ENCODE measurements at regions not wholly inside any gene's neighbourhood (a gene's known extent, or its start where the extent isn't known, plus 50 kb on each side); places are given as distances from the start of the nearest gene placed in this dataset.
"Not testable (repeated sequence)": the region's sequence is repeated elsewhere in the genome, so short reads cannot be mapped to it uniquely, and the experiment has no call there.

DNA sequence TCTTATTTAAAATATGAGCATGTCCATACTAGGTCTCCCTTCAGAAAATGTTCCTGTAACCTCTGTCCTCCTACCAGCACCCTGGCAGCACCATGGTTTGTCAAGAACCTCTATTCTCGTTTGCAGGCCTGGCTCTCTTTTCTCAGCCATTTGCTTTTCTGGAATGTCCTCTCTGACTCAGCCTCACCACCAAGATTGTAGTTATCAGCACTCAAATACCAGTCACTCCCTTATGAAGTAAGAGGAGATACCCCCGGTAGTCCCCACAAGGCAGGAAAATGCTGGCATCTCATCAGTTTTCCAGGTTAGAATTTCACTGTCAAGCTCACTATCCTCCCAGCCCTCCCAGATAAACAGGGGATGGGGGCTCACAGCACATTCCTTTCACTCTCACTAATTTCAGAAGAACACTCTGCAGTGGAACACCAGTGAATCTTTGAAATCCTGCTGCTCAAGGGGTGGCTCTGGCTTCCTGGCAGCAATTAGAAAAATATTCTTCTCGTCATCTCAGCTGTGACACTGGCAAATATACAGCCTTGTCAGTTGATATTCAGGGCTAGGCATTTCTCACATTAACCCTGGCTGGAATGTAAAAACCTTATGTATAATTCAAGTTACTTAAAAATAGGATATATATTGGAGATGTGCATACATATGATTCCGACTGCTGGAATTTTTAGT lies 129.2 kb downstream of the TBX18 start:
- intact Hi-C loops (cut with micrococcal nuclease): no loop called here
- POLR2A ChIA-PET: no interaction called here
- CTCF ChIA-PET: no interaction called here
- ATAC-seq (ENCODE audit: low read depth) (no peak), DNase-seq (no peak)
- Mint-ChIP-seq H3K27ac (no peak overlapping the region), H3K27me3 (no peaks in the 10 kb centered on the region), H3K4me1 (no peaks in the 10 kb centered on the region), H3K4me3 (no peak overlapping the region), H3K9me3 (peaks cover 5% of the 10 kb centered on the region), H3K36me3 (ENCODE audit: low read depth) (no peaks in the 10 kb centered on the region)
- TF ChIP-seq, protein P1, sequence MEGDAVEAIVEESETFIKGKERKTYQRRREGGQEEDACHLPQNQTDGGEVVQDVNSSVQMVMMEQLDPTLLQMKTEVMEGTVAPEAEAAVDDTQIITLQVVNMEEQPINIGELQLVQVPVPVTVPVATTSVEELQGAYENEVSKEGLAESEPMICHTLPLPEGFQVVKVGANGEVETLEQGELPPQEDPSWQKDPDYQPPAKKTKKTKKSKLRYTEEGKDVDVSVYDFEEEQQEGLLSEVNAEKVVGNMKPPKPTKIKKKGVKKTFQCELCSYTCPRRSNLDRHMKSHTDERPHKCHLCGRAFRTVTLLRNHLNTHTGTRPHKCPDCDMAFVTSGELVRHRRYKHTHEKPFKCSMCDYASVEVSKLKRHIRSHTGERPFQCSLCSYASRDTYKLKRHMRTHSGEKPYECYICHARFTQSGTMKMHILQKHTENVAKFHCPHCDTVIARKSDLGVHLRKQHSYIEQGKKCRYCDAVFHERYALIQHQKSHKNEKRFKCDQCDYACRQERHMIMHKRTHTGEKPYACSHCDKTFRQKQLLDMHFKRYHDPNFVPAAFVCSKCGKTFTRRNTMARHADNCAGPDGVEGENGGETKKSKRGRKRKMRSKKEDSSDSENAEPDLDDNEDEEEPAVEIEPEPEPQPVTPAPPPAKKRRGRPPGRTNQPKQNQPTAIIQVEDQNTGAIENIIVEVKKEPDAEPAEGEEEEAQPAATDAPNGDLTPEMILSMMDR (IDR thresholded peaks at IDR 0.05): no peak

DNA sequence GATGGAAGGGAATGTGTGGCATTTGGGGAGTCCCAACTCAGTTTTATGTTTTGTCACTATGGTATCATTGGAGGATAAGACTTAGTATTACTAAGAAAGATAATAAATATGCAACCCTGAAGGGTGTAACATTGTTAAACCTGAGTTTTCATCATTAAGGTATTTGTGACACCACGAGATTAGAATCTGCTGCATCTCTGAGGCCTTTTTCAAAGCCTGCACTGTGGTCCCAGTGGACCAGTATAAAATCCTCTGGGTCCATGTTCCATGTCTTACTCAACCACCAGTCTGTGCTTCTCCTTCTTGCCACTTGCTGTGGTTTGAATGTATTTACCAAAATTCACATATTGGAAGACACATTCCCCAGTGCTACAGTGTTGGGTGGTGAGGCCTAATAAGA lies 130.6 kb downstream of the TBX18 start:
- intact Hi-C loops (cut with micrococcal nuclease): no loop called here
- CTCF ChIA-PET: no interaction called here
- ATAC-seq (ENCODE audit: low read depth) (no peak), DNase-seq (no peak)
- H3K9me3 Mint-ChIP-seq: peaks cover 5% of the 10 kb centered on the region
- TF ChIP-seq, protein P1 (IDR thresholded peaks at IDR 0.05): no peak
- no peaks in the 10 kb centered on the region for H3K36me3 Mint-ChIP-seq (ENCODE audit: low read depth)
- no peaks in the 10 kb centered on the region for H3K27me3 Mint-ChIP-seq
- no peaks in the 10 kb centered on the region for H3K4me1 Mint-ChIP-seq
- POLR2A ChIA-PET: no interaction called here
- H3K27ac Mint-ChIP-seq: no peak overlapping the region
- no peak overlapping the region for H3K4me3 Mint-ChIP-seq

DNA sequence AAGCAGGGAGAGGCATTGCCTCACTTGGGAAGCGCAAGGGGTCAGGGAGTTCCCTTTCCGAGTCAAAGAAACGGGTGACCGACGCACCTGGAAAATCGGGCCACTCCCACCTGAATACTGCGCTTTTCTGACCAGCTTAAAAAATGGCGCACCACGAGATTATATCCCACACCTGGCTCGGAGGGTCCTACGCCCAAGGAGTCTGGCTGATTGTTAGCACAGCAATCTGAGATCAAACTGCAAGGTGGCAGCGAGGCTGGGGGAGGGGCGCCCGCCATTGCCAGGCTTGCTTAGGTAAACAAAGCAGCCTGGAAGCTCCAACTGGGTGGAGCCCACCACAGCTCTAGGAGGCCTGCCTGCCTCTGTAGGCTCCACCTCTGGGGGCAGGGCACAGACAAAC lies 137.9 kb downstream of the TBX18 start:
- H3K4me3 Mint-ChIP-seq: not testable (repeated sequence)

DNA sequence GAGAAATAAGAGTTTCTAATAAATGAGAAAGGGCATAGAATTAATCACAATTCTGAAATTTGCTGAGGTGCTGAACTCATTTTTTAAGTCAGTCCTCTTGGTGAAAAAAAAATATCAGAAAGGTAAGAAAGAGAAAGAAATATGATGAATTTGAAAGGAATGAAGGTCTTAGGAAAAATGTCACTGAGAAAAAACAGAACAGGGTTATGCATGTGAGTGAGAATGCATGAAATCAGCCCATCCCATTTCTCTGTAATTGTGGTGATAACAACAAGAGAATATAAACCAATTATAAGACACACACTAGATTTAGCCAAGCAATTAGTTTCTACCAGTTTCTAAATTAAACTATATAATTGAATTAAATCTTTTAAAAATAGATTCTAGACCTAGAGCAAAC lies 138.9 kb downstream of the TBX18 start:
- TF ChIP-seq, protein P1 (IDR thresholded peaks at IDR 0.05): no peak
- CTCF ChIA-PET: no interaction called here
- peaks cover 2% of the 10 kb centered on the region for H3K9me3 Mint-ChIP-seq
- no peaks in the 10 kb centered on the region for H3K27me3 Mint-ChIP-seq
- DNase-seq (no peak), ATAC-seq (ENCODE audit: low read depth) (no peak)
- POLR2A ChIA-PET: no interaction called here
- H3K36me3 Mint-ChIP-seq (ENCODE audit: low read depth): no peaks in the 10 kb centered on the region
- H3K4me3 Mint-ChIP-seq: no peak overlapping the region
- H3K4me1 Mint-ChIP-seq: no peaks in the 10 kb centered on the region
- intact Hi-C loops (cut with micrococcal nuclease): no loop called here
- no peak overlapping the region for H3K27ac Mint-ChIP-seq

More for the DNA sequence above, 137.9 kb downstream of the TBX18 start:
- CTCF ChIA-PET; H3K9me3 Mint-ChIP-seq; H3K36me3 Mint-ChIP-seq (ENCODE audit: low read depth); DNase-seq; H3K4me1 Mint-ChIP-seq; POLR2A ChIA-PET; H3K27me3 Mint-ChIP-seq; ATAC-seq (ENCODE audit: low read depth); H3K27ac Mint-ChIP-seq; intact Hi-C loops (cut with micrococcal nuclease): not testable (repeated sequence)

DNA sequence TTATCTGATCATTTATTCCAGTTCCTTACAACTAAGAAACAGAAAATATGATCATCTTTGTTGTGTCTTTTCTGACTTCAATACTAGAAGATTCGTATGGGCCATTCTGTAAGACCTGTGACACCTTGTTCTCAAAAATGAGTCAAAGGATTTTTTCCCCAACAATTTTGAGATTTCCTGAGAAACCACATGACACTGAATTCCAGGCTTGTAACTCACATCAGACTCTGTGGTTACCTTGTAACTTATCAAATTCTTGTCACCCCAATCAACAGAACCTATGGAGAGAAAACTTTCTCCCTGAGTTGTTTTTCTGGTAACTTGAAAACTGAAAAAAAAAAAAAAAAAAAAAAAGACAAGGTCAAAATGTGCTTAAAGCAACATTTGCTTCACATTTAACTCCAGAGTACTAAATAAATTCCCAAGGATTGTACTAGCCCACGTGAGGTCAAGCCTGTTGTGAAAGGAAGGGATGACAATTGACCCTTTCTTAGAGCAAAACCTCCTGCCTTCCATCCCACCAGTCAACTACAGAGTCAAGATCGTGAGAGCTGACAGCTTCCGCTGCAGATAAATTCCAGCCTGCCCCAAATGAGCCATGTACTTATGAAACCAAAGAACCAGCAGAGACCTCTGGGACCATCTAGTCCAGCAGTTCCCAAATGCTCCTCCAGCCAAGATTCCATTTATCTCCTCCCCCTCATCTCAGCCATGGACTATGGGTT lies 140.3 kb downstream of the TBX18 start:
- POLR2A ChIA-PET: no interaction called here
- intact Hi-C loops (cut with micrococcal nuclease): no loop called here
- Mint-ChIP-seq H3K4me1 (no peaks in the 10 kb centered on the region), H3K27me3 (no peaks in the 10 kb centered on the region), H3K9me3 (peaks cover 2% of the 10 kb centered on the region), H3K27ac (no peak overlapping the region), H3K36me3 (ENCODE audit: low read depth) (no peaks in the 10 kb centered on the region), H3K4me3 (no peak overlapping the region)
- CTCF ChIA-PET: no interaction called here
- TF ChIP-seq, protein P1 (IDR thresholded peaks at IDR 0.05): no peak
- ATAC-seq (ENCODE audit: low read depth) (no peak), DNase-seq (no peak)
